ENCODE measurements at regions not wholly inside any gene's neighbourhood (a gene's known extent, or its start where the extent isn't known, plus 50 kb on each side); places are given as distances from the start of the nearest gene placed in this dataset.

DNA sequence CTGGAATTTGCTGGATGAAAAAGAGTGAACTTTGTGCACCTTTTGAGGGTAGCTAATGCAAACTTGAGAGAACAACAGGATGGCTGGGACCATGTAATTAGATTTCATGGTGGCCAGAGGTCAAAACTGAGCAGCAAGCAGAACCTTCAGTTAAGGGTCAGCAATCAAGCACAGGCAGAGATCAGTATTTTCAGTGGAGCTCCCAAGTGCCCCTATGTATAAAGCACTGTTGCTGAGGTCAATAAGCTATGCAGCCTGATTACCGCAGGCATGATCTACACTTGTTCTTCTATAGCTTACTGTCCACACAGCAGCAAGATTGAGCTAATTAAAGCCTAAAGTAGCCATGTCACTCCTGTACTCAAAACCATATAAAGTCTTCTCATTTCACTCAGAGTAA is 62.1 kb upstream of the TMC1 start:
- Histone ChIP-seq H3K4me1 (ENCODE audit: insufficient read depth) (peaks cover 12% of the 10 kb centered on the region; the same call in 1 of the 2 replicates), H4K20me1 (replicated peaks; ENCODE audit: insufficient read depth) (no peaks in the 10 kb centered on the region), H3K9me2 (ENCODE audit: insufficient read depth) (no peaks in the 10 kb centered on the region), H3K4me3 (no peak overlapping the region), H3K4me2 (no peak overlapping the region), H2AFZ (no peak overlapping the region; the same call in 1 of the 2 replicates), H3F3A (replicated peaks; ENCODE audit: low read depth) (0 out of 2 replicates have a peak, but pooled peaks cover 5% of the 10 kb centered on the region), H3K27ac (ENCODE audit: low read depth) (no peak overlapping the region), H3K79me2 (replicated peaks; ENCODE audit: insufficient read depth) (no peaks in the 10 kb centered on the region), H3K36me3 (ENCODE audit: insufficient read depth) (no peaks in the 10 kb centered on the region), H3K27me3 (ENCODE audit: insufficient read depth) (no peaks in the 10 kb centered on the region)
- Mint-ChIP-seq H3K36me3 (ENCODE audit: low read depth) (no peaks in the 10 kb centered on the region), H3K9me3 (no peaks in the 10 kb centered on the region), H3K4me3 (no peak overlapping the region), H3K27me3 (ENCODE audit: insufficient read depth, low read depth, poor library complexity) (no peaks in the 10 kb centered on the region), H3K4me1 (peaks cover 19% of the 10 kb centered on the region), H3K27ac (no peak overlapping the region; the same call in 1 of the 2 replicates)
- no peak for DNase-seq (ENCODE audit: low spot score)
- no peak for ATAC-seq
- no peak for TF ChIP-seq ZNF114 (CRISPR knock-in tag; IDR thresholded peaks at IDR 0.05)
- TF ChIP-seq STAT1 (IDR thresholded peaks at IDR 0.05; ENCODE audit: unreplicated experiment): no peak
- TF ChIP-seq, protein P1, sequence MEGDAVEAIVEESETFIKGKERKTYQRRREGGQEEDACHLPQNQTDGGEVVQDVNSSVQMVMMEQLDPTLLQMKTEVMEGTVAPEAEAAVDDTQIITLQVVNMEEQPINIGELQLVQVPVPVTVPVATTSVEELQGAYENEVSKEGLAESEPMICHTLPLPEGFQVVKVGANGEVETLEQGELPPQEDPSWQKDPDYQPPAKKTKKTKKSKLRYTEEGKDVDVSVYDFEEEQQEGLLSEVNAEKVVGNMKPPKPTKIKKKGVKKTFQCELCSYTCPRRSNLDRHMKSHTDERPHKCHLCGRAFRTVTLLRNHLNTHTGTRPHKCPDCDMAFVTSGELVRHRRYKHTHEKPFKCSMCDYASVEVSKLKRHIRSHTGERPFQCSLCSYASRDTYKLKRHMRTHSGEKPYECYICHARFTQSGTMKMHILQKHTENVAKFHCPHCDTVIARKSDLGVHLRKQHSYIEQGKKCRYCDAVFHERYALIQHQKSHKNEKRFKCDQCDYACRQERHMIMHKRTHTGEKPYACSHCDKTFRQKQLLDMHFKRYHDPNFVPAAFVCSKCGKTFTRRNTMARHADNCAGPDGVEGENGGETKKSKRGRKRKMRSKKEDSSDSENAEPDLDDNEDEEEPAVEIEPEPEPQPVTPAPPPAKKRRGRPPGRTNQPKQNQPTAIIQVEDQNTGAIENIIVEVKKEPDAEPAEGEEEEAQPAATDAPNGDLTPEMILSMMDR (conservative IDR thresholded peaks at IDR 0.05; ENCODE audit: low read depth in 2 of 2): no peak
- TF ChIP-seq, protein P2, sequence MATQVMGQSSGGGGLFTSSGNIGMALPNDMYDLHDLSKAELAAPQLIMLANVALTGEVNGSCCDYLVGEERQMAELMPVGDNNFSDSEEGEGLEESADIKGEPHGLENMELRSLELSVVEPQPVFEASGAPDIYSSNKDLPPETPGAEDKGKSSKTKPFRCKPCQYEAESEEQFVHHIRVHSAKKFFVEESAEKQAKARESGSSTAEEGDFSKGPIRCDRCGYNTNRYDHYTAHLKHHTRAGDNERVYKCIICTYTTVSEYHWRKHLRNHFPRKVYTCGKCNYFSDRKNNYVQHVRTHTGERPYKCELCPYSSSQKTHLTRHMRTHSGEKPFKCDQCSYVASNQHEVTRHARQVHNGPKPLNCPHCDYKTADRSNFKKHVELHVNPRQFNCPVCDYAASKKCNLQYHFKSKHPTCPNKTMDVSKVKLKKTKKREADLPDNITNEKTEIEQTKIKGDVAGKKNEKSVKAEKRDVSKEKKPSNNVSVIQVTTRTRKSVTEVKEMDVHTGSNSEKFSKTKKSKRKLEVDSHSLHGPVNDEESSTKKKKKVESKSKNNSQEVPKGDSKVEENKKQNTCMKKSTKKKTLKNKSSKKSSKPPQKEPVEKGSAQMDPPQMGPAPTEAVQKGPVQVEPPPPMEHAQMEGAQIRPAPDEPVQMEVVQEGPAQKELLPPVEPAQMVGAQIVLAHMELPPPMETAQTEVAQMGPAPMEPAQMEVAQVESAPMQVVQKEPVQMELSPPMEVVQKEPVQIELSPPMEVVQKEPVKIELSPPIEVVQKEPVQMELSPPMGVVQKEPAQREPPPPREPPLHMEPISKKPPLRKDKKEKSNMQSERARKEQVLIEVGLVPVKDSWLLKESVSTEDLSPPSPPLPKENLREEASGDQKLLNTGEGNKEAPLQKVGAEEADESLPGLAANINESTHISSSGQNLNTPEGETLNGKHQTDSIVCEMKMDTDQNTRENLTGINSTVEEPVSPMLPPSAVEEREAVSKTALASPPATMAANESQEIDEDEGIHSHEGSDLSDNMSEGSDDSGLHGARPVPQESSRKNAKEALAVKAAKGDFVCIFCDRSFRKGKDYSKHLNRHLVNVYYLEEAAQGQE (IDR thresholded peaks at IDR 0.05; ENCODE audit: unreplicated experiment): no peak
- no peak for TF ChIP-seq EZH2phosphoT487 (IDR thresholded peaks at IDR 0.05; ENCODE audit: unreplicated experiment)
- TF ChIP-seq, protein P3, sequence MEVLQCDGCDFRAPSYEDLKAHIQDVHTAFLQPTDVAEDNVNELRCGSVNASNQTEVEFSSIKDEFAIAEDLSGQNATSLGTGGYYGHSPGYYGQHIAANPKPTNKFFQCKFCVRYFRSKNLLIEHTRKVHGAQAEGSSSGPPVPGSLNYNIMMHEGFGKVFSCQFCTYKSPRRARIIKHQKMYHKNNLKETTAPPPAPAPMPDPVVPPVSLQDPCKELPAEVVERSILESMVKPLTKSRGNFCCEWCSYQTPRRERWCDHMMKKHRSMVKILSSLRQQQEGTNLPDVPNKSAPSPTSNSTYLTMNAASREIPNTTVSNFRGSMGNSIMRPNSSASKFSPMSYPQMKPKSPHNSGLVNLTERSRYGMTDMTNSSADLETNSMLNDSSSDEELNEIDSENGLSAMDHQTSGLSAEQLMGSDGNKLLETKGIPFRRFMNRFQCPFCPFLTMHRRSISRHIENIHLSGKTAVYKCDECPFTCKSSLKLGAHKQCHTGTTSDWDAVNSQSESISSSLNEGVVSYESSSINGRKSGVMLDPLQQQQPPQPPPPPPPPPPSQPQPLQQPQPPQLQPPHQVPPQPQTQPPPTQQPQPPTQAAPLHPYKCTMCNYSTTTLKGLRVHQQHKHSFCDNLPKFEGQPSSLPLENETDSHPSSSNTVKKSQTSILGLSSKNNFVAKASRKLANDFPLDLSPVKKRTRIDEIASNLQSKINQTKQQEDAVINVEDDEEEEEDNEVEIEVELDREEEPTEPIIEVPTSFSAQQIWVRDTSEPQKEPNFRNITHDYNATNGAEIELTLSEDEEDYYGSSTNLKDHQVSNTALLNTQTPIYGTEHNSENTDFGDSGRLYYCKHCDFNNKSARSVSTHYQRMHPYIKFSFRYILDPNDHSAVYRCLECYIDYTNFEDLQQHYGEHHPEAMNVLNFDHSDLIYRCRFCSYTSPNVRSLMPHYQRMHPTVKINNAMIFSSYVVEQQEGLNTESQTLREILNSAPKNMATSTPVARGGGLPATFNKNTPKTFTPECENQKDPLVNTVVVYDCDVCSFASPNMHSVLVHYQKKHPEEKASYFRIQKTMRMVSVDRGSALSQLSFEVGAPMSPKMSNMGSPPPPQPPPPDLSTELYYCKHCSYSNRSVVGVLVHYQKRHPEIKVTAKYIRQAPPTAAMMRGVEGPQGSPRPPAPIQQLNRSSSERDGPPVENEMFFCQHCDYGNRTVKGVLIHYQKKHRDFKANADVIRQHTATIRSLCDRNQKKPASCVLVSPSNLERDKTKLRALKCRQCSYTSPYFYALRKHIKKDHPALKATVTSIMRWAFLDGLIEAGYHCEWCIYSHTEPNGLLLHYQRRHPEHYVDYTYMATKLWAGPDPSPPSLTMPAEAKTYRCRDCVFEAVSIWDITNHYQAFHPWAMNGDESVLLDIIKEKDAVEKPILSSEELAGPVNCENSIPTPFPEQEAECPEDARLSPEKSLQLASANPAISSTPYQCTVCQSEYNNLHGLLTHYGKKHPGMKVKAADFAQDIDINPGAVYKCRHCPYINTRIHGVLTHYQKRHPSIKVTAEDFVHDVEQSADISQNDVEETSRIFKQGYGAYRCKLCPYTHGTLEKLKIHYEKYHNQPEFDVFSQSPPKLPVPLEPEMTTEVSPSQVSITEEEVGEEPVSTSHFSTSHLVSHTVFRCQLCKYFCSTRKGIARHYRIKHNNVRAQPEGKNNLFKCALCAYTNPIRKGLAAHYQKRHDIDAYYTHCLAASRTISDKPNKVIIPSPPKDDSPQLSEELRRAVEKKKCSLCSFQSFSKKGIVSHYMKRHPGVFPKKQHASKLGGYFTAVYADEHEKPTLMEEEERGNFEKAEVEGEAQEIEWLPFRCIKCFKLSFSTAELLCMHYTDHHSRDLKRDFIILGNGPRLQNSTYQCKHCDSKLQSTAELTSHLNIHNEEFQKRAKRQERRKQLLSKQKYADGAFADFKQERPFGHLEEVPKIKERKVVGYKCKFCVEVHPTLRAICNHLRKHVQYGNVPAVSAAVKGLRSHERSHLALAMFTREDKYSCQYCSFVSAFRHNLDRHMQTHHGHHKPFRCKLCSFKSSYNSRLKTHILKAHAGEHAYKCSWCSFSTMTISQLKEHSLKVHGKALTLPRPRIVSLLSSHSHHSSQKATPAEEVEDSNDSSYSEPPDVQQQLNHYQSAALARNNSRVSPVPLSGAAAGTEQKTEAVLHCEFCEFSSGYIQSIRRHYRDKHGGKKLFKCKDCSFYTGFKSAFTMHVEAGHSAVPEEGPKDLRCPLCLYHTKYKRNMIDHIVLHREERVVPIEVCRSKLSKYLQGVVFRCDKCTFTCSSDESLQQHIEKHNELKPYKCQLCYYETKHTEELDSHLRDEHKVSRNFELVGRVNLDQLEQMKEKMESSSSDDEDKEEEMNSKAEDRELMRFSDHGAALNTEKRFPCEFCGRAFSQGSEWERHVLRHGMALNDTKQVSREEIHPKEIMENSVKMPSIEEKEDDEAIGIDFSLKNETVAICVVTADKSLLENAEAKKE (CRISPR knock-in tag; IDR thresholded peaks at IDR 0.05): no peak
- TF ChIP-seq, protein P4, sequence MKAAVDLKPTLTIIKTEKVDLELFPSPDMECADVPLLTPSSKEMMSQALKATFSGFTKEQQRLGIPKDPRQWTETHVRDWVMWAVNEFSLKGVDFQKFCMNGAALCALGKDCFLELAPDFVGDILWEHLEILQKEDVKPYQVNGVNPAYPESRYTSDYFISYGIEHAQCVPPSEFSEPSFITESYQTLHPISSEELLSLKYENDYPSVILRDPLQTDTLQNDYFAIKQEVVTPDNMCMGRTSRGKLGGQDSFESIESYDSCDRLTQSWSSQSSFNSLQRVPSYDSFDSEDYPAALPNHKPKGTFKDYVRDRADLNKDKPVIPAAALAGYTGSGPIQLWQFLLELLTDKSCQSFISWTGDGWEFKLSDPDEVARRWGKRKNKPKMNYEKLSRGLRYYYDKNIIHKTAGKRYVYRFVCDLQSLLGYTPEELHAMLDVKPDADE (IDR thresholded peaks at IDR 0.05): no peak
- no peak for TF ChIP-seq NANOG (IDR thresholded peaks at IDR 0.05; ENCODE audit: borderline replicate concordance)
- no peak for TF ChIP-seq EZH2 (IDR thresholded peaks at IDR 0.05; ENCODE audit: low read depth, unreplicated experiment)
- TF ChIP-seq POLR2AphosphoS5 (IDR thresholded peaks at IDR 0.05; ENCODE audit: low read depth): no peak
- no peak for TF ChIP-seq CREB1 (CRISPR knock-in tag; IDR thresholded peaks at IDR 0.05; ENCODE audit: low read depth)
- no peak for TF ChIP-seq JUNB (IDR thresholded peaks at IDR 0.05; ENCODE audit: unreplicated experiment)
- no peak for TF ChIP-seq ZNF331 (CRISPR knock-in tag; IDR thresholded peaks at IDR 0.05; ENCODE audit: low read depth)
